H1 (cell line): ENCODE measurements at regions not wholly inside any gene's neighbourhood (a gene's known extent, or its start where the extent isn't known, plus 50 kb on each side); places are given as distances from the start of the nearest gene placed in this dataset.

Source experiments
- ASH2L ChIP-seq: fragments of 200-600, 300-600 bp; sonication (generic); IDR thresholded peaks from one replicate; pipeline ENCODE4 v1.7.1; 2017; ENCODE audit warnings: low read length
- HDAC2 ChIP-seq, 2 experiments: fragments of 300-600 bp in 1 of 2; sonication (generic) in 1 of 2; IDR thresholded peaks; 2 replicates each; pipeline ENCODE4 v1.6.1; 2011 to 2012; ENCODE audit warnings: low read depth in 2 of 2, low read length in 2 of 2, mild to moderate bottlenecking in 2 of 2, moderate library complexity in 2 of 2, borderline replicate concordance in 1 of 2, inconsistent platforms in 1 of 2
- KDM1A ChIP-seq: fragments of 200-600, 300-600 bp; sonication (generic); IDR thresholded peaks from 2 replicates; pipeline ENCODE4 v1.7.1; 2016; ENCODE audit warnings: mild to moderate bottlenecking, low read length, borderline replicate concordance
- KDM4A ChIP-seq: IDR thresholded peaks from one replicate; pipeline ENCODE4 v1.7.1; 2012; ENCODE audit warnings: low read depth, mild to moderate bottlenecking, moderate library complexity, low read length, inconsistent platforms; ENCODE audit not compliant: severe bottlenecking
- TF ChIP-seq, protein P1 (sequence below): IDR thresholded peaks from 2 replicates; pipeline ENCODE4 v1.6.1; 2012; ENCODE audit warnings: inconsistent platforms
- TF ChIP-seq, protein P2 (sequence below): IDR thresholded peaks from 2 replicates; pipeline ENCODE4 v1.6.1; 2012; ENCODE audit warnings: low read length, inconsistent platforms

DNA sequence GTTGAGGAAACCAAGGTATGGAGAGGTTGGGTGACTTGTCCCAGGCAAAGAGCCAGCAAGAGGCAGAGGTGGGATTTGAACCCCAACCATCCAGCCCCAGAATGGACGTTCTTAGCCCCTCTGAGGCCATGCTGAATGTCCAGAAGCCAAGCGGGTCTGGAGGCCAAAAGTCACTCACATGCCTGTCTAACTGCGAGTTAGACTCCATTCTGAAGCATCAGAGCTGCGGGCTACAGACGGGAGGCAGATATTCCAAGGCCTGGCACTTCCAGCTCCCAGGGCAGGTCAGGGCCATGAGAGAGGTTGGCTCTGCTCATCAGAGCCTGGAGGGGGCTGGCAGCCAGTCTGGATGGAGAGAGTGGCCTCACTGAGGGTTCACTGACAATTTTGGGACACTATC, 616.5 kb downstream of the BRD1 start (continued):
- TF ChIP-seq, protein P1, sequence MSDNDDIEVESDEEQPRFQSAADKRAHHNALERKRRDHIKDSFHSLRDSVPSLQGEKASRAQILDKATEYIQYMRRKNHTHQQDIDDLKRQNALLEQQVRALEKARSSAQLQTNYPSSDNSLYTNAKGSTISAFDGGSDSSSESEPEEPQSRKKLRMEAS: no peak
- TF ChIP-seq KDM1A: no peak
- TF ChIP-seq HDAC2 (IDR thresholded peaks at IDR 0.05; ENCODE audit: borderline replicate concordance in 1 of 2, low read depth in 2 of 2, low read length in 2 of 2): no peak
- TF ChIP-seq, protein P2, sequence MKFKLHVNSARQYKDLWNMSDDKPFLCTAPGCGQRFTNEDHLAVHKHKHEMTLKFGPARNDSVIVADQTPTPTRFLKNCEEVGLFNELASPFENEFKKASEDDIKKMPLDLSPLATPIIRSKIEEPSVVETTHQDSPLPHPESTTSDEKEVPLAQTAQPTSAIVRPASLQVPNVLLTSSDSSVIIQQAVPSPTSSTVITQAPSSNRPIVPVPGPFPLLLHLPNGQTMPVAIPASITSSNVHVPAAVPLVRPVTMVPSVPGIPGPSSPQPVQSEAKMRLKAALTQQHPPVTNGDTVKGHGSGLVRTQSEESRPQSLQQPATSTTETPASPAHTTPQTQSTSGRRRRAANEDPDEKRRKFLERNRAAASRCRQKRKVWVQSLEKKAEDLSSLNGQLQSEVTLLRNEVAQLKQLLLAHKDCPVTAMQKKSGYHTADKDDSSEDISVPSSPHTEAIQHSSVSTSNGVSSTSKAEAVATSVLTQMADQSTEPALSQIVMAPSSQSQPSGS: no peak
- no peak for TF ChIP-seq KDM4A
- no peak for TF ChIP-seq ASH2L
